HS-5 (cell line): ENCODE measurements at regions not wholly inside any gene's neighbourhood (a gene's known extent, or its start where the extent isn't known, plus 50 kb on each side); places are given as distances from the start of the nearest gene placed in this dataset.
"Not testable (repeated sequence)": the region's sequence is repeated elsewhere in the genome, so short reads cannot be mapped to it uniquely, and the experiment has no call there.

Experiments used
- DNase-seq: peaks from one replicate; pipeline ENCODE4 v3.0.0-alpha.2; 2012; ENCODE audit warnings: low read depth

DNA sequence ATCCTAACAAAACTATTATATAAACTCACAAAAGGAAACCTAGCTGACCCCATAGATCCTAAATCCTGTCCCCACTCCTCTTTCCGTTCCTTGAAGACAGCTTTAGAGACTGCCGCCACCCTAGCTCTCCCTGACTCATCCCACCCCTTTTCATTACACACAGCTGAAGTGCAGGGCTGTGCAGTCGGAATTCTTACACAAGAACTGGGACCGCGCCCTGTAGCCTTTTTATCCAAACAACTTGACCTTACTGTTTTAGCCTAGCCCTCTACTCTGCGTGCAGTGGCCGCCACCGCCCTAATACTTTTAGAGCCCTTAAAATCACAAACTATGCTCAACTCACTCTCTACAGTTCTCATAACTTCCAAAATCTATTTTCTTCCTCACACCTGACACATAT lies 264.0 kb downstream of the SMARCA2 start:
- DNase-seq = not testable (repeated sequence)

GRCh38 chr9:2281031-2281802 lies 266.1 kb downstream of the SMARCA2 start:
- DNase-seq = no peak

DNA sequence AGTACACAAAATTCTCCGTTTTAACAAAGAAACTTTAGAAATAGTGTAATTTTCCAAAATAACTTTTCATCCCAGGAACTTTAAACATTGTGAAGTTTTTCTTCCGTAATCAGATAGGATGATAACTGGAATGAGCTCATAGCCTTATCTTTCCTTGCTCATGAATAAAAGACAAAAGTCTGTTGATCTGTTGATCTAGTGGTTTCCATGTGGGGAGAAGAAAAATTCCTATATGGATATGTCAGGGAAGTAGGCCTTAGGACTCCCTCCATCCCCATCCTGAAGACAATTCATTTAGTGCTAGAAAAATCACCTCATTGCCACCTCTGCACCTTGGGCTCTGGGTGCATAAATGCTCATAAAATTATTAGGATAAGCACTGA lies 266.6 kb downstream of the SMARCA2 start:
- DNase-seq = no peak

- no peak for DNase-seq
These were observed 269.6 kb downstream of the SMARCA2 start for GRCh38 chr9:2284770-2285169.

GRCh38 chr9:2285416-2286332 lies 270.5 kb downstream of the SMARCA2 start:
- no peak for DNase-seq

- DNase-seq = no peak
These were observed 271.2 kb downstream of the SMARCA2 start for GRCh38 chr9:2286333-2286705.

DNA sequence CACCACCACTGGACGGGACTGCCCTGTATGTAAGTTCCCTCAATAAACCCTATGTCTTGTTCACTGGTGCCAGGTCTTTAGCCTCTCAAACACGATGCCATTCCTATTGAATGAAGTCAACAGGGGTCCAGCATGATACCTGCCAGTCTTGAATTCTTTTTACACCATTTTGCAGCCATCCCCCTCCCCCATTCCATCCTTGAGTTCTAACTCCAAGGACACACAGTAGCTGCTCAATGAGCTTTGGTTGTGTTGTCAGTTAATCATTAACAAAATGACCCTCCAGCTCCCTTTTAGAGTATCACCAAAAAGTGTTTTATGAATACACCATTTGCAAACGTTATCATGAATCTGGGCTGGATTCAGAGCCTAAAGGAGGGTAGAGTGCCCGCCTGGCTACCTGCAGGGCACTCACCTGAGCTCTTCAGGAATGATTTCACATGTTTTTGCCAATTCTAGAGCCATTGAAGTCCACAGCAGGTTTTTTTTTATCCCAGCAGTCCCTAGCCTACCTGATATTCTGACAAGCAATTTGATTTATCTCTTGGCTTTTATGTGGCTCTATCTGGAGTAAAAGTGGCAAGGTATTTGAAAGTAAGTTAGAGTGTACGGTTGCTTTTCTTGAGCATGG lies 271.8 kb downstream of the SMARCA2 start:
- no peak for DNase-seq

DNA sequence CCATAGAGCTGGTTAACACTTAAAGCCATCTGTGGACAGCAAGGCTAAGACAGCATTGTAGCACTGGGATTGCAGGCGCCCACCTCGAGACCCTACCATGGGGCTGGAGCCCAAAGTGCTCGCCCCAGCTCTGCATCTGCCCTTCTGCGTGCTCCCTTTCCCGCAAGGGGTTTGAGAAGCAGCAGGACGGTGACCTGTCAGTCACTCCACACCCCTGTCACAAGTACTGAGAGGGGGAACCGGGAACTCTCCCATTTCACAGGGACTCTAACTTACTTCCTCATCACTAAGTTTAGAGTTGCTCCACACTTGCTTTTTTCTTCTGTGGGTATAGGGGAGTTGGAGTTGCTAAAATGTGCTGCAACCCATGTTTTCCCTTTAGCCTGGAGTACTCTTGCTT lies 273.2 kb downstream of the SMARCA2 start:
- no peak for DNase-seq

GRCh38 chr9:2289263-2289662 lies 274.1 kb downstream of the SMARCA2 start:
- no peak for DNase-seq

- DNase-seq = no peak
These were observed 275.2 kb downstream of the SMARCA2 start for GRCh38 chr9:2290382-2290781.

DNA sequence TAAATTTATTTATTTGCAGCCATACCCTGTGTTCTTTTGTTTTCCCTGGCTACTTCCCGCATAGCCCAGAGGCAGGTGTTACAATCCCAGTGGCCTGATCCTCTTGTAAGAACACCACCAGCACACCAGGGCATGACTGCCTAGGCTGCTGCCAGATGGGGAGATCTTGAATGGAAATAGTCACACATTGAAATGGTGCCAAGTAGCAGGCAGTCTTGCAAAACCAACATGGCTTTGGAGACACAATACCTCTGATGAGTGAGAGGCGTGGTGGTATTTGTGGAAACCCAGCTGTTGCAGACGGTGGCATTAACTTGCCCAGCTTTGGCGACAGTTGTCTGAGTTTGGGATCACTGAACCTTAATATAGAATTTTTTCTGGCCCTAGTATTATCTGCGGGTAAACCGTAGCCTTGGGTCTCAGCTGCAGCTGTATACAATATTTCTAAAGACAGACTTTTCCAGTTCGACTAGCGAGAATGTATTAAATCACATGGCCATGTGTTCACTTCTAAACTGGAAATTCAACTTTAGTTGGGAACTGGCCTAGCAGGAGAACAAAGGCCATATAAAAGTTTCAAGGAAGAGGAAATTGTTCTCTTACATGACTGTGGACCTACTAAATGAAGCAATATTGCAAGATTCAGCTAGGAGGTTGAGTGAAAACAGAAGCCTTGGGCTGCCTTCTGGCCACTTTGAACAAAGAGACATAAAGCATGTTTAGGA lies 277.0 kb downstream of the SMARCA2 start:
- no peak for DNase-seq

- no peak for DNase-seq
These were observed 277.6 kb downstream of the SMARCA2 start for GRCh38 chr9:2292733-2293132.

GRCh38 chr9:2297771-2298170 lies 282.6 kb downstream of the SMARCA2 start:
- DNase-seq = no peak

DNA sequence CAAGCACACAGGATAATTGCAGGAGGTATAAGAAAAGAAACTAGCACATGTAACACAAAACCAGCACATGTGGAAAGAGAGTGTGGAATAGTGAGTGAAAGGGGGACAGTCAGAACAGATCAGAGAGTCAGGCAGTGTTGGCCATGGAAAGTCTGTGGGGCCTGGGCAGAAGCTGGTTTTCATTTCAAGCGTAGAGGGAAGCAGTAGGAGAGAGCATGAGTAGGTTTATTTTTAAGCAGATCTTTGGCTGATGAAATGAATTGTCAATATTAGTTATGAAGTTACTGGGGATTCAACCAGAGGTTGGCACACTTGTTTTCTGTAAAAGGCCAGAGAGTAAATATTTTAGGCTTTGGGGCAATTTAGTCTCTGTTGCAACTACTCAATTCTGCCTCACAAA lies 283.1 kb downstream of the SMARCA2 start:
- DNase-seq = no peak

DNA sequence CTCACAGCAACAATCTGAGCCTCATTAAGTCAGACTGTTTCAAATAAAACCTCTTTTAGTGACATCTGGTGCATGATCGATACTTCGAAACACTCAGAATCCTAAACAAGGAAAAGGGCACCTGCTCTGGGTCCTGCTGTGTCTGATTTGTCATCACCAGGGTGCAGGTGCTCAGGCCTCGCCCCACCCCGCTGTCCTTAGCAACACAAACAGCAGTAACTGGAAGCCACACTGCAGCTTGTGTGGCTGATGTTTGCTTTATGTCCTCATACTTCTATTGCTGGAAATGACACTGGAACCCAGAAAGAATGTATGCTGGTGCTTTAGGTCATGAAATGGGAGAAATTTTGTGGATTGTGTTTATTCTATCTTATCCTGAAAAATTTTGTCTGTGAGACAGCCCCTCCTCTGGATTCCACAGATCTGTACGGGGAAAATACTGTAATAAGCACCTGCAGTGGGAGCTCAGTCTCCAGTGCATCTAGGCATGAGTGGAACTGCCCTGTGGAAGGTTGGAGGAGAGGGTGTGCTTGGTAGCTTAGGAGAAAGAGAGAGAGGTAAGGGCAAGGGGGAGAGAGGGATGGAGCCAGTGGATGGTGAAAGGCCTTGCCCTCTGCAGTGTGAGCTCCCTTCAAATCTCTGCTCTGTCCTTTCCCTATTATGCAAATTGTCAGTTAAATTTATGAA lies 284.2 kb downstream of the SMARCA2 start:
- DNase-seq = no peak

DNA sequence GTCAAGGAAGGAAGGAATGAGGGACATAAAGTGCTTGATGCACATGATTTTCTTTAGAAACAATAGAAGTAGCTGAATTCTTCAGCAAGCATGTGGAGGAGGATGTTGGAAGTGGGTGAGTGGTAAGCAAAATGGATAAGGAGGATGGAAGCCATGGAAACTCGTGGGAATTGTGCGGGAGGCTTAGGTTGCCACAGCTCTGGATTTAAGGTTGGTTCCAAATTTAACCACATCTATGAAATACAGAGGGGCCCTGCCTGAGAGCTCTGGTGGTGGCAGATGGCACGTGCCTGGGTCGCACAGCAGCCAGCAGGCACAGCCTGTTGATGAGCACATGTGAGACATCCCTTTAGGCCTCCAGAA lies 284.7 kb downstream of the SMARCA2 start:
- no peak for DNase-seq

GRCh38 chr9:2300325-2300724 lies 285.2 kb downstream of the SMARCA2 start:
- no peak for DNase-seq

- DNase-seq = no peak
These were observed 287.5 kb downstream of the SMARCA2 start for GRCh38 chr9:2302606-2303005.

DNA sequence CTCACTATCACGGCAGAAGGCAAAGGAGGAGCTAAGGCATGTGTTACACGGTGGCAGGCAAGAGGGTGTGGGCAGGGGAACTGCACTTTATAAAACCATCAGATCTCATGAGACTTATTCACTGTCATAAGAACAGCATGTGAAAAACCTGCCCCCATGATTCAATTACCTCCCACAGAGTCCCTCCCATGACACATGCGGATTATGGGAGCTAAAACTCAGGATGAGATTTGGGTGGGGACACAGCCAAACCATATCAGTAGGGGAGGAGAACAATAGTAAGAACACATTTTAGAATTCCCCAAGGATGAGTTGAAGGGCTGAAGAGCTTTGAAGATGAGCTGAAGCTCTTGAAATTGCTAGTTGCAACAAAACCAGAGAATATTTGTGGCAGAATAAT lies 287.9 kb downstream of the SMARCA2 start:
- no peak for DNase-seq

- DNase-seq = peak; percentile 82
These were observed 292.3 kb downstream of the SMARCA2 start for GRCh38 chr9:2307480-2307879.

DNA sequence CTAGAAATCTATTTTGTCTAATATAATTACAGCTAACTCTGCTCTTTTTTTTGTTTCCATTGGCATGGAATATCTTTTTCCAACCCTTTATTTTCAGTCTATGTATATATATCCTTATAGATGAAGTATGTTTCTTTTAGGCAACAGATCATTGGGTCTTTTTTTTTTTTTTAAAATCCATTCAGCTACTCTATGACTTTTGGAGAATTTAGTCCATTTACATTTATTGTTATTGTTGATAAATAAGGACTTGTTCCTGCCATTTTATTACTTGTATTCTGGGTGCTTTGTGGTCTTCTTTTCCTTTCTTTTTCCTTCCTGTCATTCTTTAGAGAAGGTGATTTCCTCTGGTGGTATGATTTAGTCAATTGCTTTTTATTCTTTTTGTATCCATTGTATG lies 296.8 kb downstream of the SMARCA2 start:
- DNase-seq = no peak

- DNase-seq = no peak
These were observed 298.4 kb downstream of the SMARCA2 start for GRCh38 chr9:2313512-2313911.
